NT2/D1 (cell line): ENCODE measurements at regions not wholly inside any gene's neighbourhood (a gene's known extent, or its start where the extent isn't known, plus 50 kb on each side); places are given as distances from the start of the nearest gene placed in this dataset.

Source experiments
- DNase-seq: peaks from one replicate; pipeline ENCODE4 v3.0.0-alpha.2; 2011; ENCODE audit warnings: low read depth, low spot score
- H3K27me3 ChIP-seq: 2 replicates; pipeline ENCODE4 v1.6.0; 2011; ENCODE audit warnings: mild to moderate bottlenecking; ENCODE audit not compliant: insufficient read length, insufficient read depth
- H3K36me3 ChIP-seq: 2 replicates; pipeline ENCODE4 v1.6.1; 2011; ENCODE audit warnings: mild to moderate bottlenecking, low read length, mixed read lengths; ENCODE audit not compliant: insufficient read depth, insufficient read length
- H3K4me1 ChIP-seq: 2 replicates; pipeline ENCODE4 v1.5.1; 2011; ENCODE audit not compliant: insufficient read depth, insufficient read length
- H3K4me3 ChIP-seq: 2 replicates; pipeline ENCODE4 v1.5.1; 2011; ENCODE audit warnings: low read depth; ENCODE audit not compliant: insufficient read length
- H3K9ac ChIP-seq: 2 replicates; pipeline ENCODE4 v1.6.0; 2011; ENCODE audit warnings: low read depth; ENCODE audit not compliant: insufficient read length
- H3K9me3 ChIP-seq: 2 replicates; pipeline ENCODE4 v1.5.1; 2011; ENCODE audit warnings: mild to moderate bottlenecking, low read length; ENCODE audit not compliant: insufficient read depth
- SUZ12 ChIP-seq: IDR thresholded peaks from 2 replicates; pipeline ENCODE4 v1.6.1; 2011; ENCODE audit not compliant: insufficient read length, insufficient read depth; ENCODE audit errors: extremely low read depth
- YY1 ChIP-seq: IDR thresholded peaks from 2 replicates; pipeline ENCODE4 v1.6.1; 2011; ENCODE audit not compliant: insufficient read length, insufficient read depth
- ZNF274 ChIP-seq: IDR thresholded peaks from 2 replicates; pipeline ENCODE4 v1.6.1; 2011; ENCODE audit warnings: mild to moderate bottlenecking, low read depth, low read length

DNA sequence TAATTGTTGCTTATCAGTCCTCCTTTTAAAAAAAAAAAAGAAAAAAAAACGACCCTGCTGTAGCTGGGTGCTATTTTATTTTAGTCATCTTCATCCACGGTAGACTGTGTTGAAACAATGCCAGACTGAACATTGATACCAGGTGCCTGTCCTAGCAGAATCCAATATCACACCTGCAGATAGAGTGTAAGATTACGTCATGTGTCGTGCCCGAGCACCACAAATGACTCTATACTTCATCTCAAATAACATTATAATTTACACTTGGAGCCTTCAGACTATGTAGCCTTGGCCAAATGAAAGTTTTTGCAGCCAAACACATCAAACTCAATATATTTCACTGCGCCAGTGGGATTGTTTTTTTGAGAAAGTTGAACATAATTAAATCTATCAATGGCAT, 410.6 kb downstream of the FGF9 start:
- Histone ChIP-seq H3K9me3 (no peaks in the 10 kb centered on the region; the same call in 1 of the 2 replicates), H3K4me3 (no peak overlapping the region), H3K36me3 (no peaks in the 10 kb centered on the region), H3K27me3 (no peaks in the 10 kb centered on the region), H3K4me1 (no peaks in the 10 kb centered on the region), H3K9ac (no peak overlapping the region)
- no peak for DNase-seq
- TF ChIP-seq YY1 (no peak), SUZ12 (no peak), ZNF274 (no peak)

DNA sequence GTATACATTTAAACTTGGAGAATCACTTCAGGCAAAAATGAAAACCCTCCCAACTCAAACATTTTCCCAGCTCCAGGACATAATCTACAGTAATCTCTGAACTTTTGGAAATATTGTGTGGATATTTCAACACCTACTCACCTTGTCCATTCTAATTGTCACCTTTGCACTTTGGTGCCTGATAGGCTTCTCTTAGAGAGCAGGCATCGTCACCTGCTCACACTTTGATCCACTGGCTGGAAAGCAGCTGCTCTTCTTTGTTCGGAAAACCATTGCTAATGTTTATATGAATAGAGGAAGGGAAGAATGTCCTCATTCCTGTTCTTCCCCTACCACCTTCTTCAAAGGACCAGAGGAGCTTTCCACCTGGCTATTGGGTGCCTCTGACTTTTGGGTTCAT, 411.2 kb downstream of the FGF9 start:
- Histone ChIP-seq H3K4me1 (no peaks in the 10 kb centered on the region), H3K4me3 (no peak overlapping the region), H3K27me3 (no peaks in the 10 kb centered on the region), H3K9me3 (no peaks in the 10 kb centered on the region; the same call in 1 of the 2 replicates), H3K36me3 (no peaks in the 10 kb centered on the region), H3K9ac (no peak overlapping the region)
- no peak for DNase-seq
- no peak for TF ChIP-seq SUZ12

DNA sequence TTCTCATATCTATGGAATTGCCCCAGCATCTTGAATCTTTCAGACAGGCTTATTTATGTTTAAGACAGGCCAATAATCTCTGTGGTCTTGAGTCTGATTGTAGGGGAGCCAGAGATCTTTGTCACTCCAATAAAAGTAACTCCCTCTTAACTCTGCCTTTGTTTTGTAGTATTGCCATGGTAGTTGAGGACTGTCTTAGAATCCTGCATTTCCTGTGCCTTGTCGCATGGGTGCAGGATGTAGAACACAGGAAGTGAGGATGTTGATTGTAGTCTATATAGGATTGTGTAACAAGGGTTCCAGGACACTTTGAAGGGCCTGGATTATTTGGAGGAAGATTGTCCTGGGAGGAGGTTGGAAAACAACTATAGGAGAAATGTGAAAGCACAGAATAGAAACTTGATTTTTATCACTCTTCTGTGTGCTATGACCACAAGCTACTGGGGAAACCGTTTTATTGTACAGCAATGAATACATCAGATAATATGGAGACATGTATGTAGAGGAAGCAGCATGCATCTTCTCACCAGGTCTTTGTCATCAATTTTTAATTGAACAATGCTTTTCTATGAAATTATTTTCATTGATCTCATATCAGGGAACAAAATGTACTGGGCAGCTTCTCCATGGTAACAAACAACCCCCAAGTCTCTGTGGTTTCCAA, 411.7 kb downstream of the FGF9 start:
- Histone ChIP-seq H3K27me3 (no peaks in the 10 kb centered on the region), H3K4me1 (no peaks in the 10 kb centered on the region), H3K9me3 (no peaks in the 10 kb centered on the region; the same call in 1 of the 2 replicates), H3K9ac (no peak overlapping the region), H3K4me3 (no peak overlapping the region), H3K36me3 (no peaks in the 10 kb centered on the region)
- TF ChIP-seq ZNF274 (no peak), YY1 (no peak), SUZ12 (no peak)
- no peak for DNase-seq

DNA sequence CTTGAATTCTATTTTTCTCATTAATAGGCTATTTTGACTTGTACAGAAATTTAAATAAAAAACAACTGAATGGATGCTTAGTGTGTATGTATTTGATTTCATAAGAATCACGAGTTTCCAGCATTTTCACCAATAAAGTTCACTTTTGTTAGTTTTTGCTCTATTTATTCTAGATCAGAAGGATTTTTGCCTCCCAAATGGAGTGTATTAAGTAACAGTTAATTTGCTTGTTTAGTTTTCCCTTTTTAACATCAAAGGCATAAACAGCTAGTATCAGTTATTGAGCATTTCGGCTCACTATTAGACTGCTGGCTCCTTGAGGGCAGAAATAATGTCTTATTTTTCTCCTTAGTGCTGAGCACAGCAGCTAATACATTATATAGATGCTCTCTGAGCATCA, 414.1 kb downstream of the FGF9 start:
- Histone ChIP-seq H3K36me3 (no peaks in the 10 kb centered on the region), H3K4me1 (no peaks in the 10 kb centered on the region), H3K9ac (no peak overlapping the region), H3K4me3 (no peak overlapping the region), H3K27me3 (no peaks in the 10 kb centered on the region), H3K9me3 (no peaks in the 10 kb centered on the region; the same call in 1 of the 2 replicates)
- TF ChIP-seq SUZ12 (no peak), YY1 (no peak), ZNF274 (no peak)
- DNase-seq = no peak

DNA sequence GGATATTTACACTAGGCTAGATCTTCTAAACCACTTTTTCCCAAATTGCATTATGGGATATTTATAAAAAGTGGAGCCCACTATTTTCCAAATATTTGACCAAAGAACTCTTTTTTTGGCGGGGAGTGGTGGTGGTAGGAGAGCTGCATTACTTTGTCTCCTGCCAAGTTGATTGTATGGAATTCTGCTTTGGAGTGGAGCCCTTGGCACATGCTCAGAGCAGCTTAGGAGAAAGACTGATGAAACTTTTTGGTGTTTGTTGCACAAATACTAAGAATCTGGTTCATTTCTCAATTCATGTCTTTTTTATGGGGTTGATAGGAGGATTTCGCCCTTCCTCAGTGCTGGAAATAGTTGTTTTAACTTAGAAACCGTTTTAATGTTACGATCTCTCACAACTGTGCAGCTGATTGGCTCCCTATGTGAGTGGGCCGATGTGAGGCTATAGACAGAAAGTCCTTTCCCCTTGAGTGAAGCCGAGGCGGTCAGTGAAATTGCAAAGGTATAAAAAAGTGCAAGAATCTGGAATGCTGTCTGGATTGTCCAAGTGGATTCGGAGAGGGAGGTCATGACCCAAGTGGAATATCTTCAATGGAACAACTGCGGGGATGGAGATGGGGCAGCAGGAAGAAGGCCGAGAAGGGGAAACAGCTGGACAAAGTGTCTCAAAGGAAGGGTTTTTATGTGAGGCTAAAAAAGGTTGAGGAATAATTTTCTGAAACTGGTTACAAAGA, 415.9 kb downstream of the FGF9 start:
- TF ChIP-seq ZNF274 (no peak), SUZ12 (no peak), YY1 (no peak)
- H3K9ac ChIP-seq = no peak overlapping the region
- H3K4me1 ChIP-seq = no peaks in the 10 kb centered on the region
- H3K36me3 ChIP-seq = no peaks in the 10 kb centered on the region
- H3K27me3 ChIP-seq = no peaks in the 10 kb centered on the region
- H3K4me3 ChIP-seq = no peak overlapping the region
- H3K9me3 ChIP-seq = peaks cover 5% of the 10 kb centered on the region; the same call in 1 of the 2 replicates
- no peak for DNase-seq

DNA sequence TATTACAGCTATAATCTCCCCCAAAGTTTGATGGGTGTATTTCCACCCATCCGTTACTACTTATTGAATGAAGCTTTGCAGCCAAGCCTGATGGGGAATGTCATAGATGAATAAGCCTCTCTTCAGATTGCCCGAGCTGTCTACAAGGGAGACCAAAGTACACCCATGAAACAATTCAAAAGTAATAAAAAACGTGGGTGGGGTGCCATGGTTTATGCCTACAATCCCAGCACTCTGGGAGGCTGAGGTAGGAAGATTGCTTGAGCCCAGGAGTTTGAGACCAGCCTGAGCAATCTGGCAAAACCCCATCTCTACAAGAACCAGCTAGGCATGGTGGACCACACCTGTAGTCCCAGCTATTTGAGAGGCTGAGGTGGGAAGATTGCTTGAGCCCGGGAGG, 419.2 kb downstream of the FGF9 start:
- TF ChIP-seq SUZ12 = no peak
- TF ChIP-seq YY1 = no peak
- TF ChIP-seq ZNF274 = no peak
- no peaks in the 10 kb centered on the region for H3K36me3 ChIP-seq
- no peaks in the 10 kb centered on the region for H3K27me3 ChIP-seq
- DNase-seq = no peak
- no peak overlapping the region for H3K9ac ChIP-seq
- H3K4me3 ChIP-seq = no peak overlapping the region
- peaks cover 5% of the 10 kb centered on the region; the same call in 1 of the 2 replicates for H3K9me3 ChIP-seq
- H3K4me1 ChIP-seq = no peaks in the 10 kb centered on the region

DNA sequence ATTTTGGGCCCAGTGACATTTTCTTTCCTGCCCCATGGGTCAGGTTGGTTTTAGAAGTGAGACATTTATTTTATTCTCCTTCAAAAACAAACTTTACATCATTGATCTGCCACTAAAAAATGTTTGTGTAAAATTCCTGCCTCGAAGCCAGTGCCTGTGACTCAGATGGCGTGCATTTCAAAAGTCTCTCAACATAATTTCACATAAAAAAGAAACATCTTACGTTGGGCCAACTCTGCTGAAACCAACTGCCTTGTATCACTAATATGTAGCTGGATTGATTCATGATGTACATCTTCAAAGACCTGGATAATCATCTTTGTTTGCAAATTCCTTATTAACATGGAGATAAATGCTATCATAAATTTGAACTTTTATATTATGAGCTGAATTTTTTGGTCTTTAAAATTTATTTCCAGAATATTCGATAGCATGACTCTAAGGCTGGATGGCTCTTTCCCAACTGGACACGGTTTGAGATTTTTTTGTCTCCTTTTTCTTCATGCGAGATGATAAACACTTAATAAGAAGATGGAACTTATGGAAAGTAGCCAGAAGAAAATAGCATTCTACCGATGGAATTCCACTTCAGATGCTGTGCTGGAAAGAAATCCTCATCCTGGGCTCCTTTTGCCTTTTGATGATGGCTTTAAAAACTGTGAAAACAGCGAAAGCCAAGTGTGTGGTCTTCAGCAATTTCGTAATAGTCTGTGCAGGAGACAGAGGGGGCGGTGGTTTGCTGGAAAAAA, 420.5 kb downstream of the FGF9 start:
- DNase-seq = no peak

More for the DNA sequence above, 420.5 kb downstream of the FGF9 start:
- H3K36me3 ChIP-seq = no peaks in the 10 kb centered on the region
- no peaks in the 10 kb centered on the region for H3K27me3 ChIP-seq
- no peak for TF ChIP-seq SUZ12
- H3K9me3 ChIP-seq = peaks cover 5% of the 10 kb centered on the region; the same call in 1 of the 2 replicates
- no peaks in the 10 kb centered on the region for H3K4me1 ChIP-seq
- H3K4me3 ChIP-seq = no peak overlapping the region
- H3K9ac ChIP-seq = no peak overlapping the region
